Right atrium auricular region (tissue), 2 donors: ENCODE measurements at regions not wholly inside any gene's neighbourhood (a gene's known extent, or its start where the extent isn't known, plus 50 kb on each side); places are given as distances from the start of the nearest gene placed in this dataset.

ENCODE experiments used
- DNase-seq: peaks from one replicate; pipeline ENCODE4 v3.0.0-alpha.2; 2019; ENCODE audit warnings: low spot score
- H3K27ac ChIP-seq, 2 donors: fragments of 200-600 bp; sonication (generic); 1 replicate in 1 of 2; 2 replicates in 1 of 2; pipeline ENCODE4 v1.5.1; 2016 to 2019
- H3K27me3 ChIP-seq, 2 donors: fragments of 200-600 bp; sonication (generic); one replicate each; pipeline versions ENCODE4 v1.5.1 to v1.6.0; 2017 to 2019
- H3K36me3 ChIP-seq: fragments of 200-600 bp; sonication (generic); one replicate; pipeline ENCODE4 v1.5.1; 2016
- H3K4me1 ChIP-seq, 2 donors: fragments of 200-600 bp; sonication (generic); one replicate each; pipeline versions ENCODE4 v1.5.1 to v1.6.0; 2017 to 2019
- H3K4me3 ChIP-seq, 2 donors: fragments of 200-600 bp; sonication (generic); 1 replicate in 1 of 2; 2 replicates in 1 of 2; pipeline ENCODE4 v1.5.1; 2017 to 2019; ENCODE audit warnings: mild to moderate bottlenecking in 1 of 2, moderate library complexity in 1 of 2
- H3K9me3 ChIP-seq, 2 donors: fragments of 200-600 bp; sonication (generic); one replicate each; pipeline ENCODE4 v1.5.1; 2019
- TF ChIP-seq, protein P1 (sequence below), 2 donors: fragments of 200-600 bp; sonication (generic); IDR thresholded peaks; one replicate each; pipeline ENCODE4 v1.5.1; 2019; ENCODE audit warnings: antibody characterized with exemption in 2 of 2

DNA sequence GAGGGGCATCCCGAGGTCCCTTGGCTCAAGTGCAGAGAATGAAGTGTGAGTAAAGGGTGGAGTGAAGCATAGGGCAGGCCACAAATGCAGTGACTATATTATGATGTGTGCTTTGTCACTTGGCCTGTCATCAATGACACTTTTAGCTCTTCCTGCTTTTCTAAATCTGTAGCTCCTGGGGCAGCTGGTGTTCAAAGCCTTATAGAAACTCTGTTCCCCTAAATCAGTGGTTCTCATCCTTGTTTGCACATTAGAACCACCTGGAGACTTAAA, 135.6 kb upstream of the LGALSL start:
- H3K27ac ChIP-seq: no peak overlapping the region
- peaks cover 0 to 4% of the 10 kb centered on the region in 2 donors for H3K4me1 ChIP-seq
- TF ChIP-seq, protein P1, sequence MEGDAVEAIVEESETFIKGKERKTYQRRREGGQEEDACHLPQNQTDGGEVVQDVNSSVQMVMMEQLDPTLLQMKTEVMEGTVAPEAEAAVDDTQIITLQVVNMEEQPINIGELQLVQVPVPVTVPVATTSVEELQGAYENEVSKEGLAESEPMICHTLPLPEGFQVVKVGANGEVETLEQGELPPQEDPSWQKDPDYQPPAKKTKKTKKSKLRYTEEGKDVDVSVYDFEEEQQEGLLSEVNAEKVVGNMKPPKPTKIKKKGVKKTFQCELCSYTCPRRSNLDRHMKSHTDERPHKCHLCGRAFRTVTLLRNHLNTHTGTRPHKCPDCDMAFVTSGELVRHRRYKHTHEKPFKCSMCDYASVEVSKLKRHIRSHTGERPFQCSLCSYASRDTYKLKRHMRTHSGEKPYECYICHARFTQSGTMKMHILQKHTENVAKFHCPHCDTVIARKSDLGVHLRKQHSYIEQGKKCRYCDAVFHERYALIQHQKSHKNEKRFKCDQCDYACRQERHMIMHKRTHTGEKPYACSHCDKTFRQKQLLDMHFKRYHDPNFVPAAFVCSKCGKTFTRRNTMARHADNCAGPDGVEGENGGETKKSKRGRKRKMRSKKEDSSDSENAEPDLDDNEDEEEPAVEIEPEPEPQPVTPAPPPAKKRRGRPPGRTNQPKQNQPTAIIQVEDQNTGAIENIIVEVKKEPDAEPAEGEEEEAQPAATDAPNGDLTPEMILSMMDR (IDR thresholded peaks at IDR 0.05): no peak
- no peak for DNase-seq
- no peak overlapping the region for H3K4me3 ChIP-seq
- no peaks in the 10 kb centered on the region for H3K36me3 ChIP-seq
- H3K27me3 ChIP-seq: no peaks in the 10 kb centered on the region
- H3K9me3 ChIP-seq: peaks cover 0 to 7% of the 10 kb centered on the region in 2 donors

DNA sequence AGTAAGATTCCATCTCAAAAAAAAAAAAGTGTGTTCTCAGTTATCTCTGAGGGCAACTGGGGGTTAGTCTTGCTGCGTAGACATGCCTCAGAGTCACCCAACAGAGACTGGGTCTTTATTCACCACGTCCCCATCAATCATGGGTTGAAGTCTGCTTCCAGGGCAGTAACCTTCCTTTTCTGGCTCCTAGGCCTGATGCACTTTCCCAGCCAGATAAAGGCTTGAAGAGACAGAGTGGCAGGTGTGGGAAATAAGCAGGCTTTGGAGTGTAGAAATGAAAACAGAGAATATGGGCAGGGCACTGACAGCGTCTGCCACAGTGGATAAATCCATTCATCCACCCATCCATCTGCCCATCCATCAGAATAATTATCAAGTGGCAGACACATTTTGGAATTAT, 134.1 kb upstream of the LGALSL start:
- no peaks in the 10 kb centered on the region for H3K27me3 ChIP-seq
- no peak for DNase-seq
- TF ChIP-seq, protein P1 (IDR thresholded peaks at IDR 0.05): no peak
- no peaks in the 10 kb centered on the region for H3K36me3 ChIP-seq
- peaks cover 0 to 7% of the 10 kb centered on the region in 2 donors for H3K9me3 ChIP-seq
- no peak overlapping the region for H3K27ac ChIP-seq
- no peak overlapping the region for H3K4me3 ChIP-seq
- H3K4me1 ChIP-seq: no peaks in the 10 kb centered on the region

DNA sequence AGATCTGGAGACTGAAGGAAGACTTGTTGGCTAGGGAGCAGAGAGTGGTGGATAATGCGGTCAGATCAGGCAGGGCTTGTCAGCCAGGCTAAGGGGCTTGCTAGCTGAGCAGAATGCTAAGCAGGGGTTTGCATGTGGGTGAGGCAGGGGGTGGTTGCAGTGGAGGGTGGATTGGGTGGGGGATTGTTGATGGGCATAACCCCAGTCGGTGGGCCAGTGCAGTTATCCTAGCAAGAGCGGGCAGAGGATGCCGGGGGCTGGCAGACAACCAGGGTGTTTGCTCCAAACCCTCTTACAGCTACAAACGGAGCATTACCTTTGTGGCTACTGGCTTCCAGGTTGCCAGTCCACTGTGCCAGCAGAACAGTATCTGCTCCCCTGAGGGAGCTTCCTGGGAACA, 131.5 kb upstream of the LGALSL start:
- TF ChIP-seq, protein P1 (IDR thresholded peaks at IDR 0.05): no peak
- no peaks in the 10 kb centered on the region for H3K27me3 ChIP-seq
- H3K4me3 ChIP-seq: no peak overlapping the region

DNA sequence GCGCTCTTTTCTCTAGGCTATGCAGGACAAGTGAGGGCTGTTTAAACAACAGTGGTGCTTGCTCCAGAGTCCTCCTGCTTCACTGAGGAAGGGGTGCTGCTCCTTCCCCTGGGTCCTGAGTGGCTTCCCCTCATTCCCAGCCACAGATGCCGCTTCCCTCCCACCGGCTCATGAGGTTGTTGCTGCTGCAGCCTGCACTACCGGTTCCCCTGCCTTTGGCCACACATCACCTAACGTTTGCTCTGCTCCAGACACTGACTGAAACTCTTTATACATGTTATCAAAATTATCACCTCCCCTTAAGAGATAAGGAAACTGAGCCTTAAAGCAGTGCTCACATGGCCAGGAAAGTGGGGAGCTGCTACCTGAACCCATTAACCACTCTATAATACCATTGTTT, 130.8 kb upstream of the LGALSL start:
- TF ChIP-seq, protein P1 (IDR thresholded peaks at IDR 0.05): no peak

More for the DNA sequence above, 131.5 kb upstream of the LGALSL start:
- peaks cover 0 to 2% of the 10 kb centered on the region in 2 donors for H3K4me1 ChIP-seq
- peaks cover 0 to 7% of the 10 kb centered on the region in 2 donors for H3K9me3 ChIP-seq
- H3K27ac ChIP-seq: no peak overlapping the region
- DNase-seq: no peak
- H3K36me3 ChIP-seq: no peaks in the 10 kb centered on the region

DNA sequence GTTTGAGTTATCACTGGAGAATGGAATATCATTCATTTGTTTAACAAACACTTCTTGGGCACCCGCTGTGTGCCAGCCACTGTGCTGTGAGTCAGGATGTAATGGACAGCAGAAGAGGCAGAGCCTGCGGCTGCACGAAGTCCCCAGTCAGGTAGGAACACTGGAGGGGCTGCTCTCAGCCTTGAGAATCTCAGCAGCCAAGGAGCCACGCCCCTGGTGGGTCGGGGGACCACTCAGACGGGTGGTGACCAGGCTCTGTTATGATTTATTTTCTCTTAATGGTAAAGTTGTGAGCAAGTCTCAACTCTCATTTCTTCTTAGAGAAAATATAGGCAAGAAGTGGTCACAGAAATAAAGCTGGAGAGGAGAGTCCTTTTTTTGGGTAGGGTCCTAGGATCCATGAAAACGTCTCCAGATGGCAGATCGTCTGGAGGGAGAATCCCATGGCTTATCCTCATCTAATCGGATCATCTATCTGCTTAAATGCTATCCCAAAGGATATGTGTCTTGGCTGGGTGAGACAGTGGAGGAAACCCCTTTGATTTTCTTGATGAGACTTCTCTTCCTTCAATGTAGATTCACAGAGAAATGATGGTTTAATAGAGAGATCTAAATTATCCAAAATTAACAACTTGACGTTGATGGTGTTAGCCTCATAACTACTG, 129.1 kb upstream of the LGALSL start:
- no peak overlapping the region for H3K4me3 ChIP-seq
- no peak overlapping the region for H3K27ac ChIP-seq
- DNase-seq: no peak
- H3K9me3 ChIP-seq: peaks cover 0 to 7% of the 10 kb centered on the region in 2 donors
- H3K4me1 ChIP-seq: peaks cover 0 to 13% of the 10 kb centered on the region in 2 donors
- H3K27me3 ChIP-seq: no peaks in the 10 kb centered on the region
- no peaks in the 10 kb centered on the region for H3K36me3 ChIP-seq
- TF ChIP-seq, protein P1 (IDR thresholded peaks at IDR 0.05): no peak

More for the DNA sequence above, 130.8 kb upstream of the LGALSL start:
- no peak for DNase-seq
- Histone ChIP-seq H3K9me3 (peaks cover 0 to 7% of the 10 kb centered on the region in 2 donors), H3K36me3 (no peaks in the 10 kb centered on the region), H3K27me3 (no peaks in the 10 kb centered on the region), H3K4me1 (peaks cover 0 to 9% of the 10 kb centered on the region in 2 donors), H3K4me3 (no peak overlapping the region), H3K27ac (no peak overlapping the region)

DNA sequence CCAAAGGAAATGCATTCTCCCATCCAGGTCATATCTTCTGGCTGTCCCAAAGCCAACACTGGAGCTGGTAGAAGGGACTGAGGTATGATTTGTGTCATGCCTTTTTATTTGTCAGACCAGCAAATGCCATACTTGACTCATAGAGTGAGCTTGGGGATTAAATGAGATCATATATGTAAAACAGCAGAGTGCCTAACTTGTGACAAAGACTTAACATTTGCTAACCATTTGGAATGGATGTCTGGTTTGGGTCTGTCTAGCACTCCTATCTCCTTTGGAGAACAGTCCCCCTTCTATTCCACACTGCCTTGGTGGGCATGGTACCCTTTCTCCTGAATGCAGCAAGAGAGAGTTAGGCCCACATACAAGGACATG, 128.5 kb upstream of the LGALSL start:
- DNase-seq: no peak
- TF ChIP-seq, protein P1 (IDR thresholded peaks at IDR 0.05): no peak
- H3K4me1 ChIP-seq: peaks cover 0 to 18% of the 10 kb centered on the region in 2 donors
- no peaks in the 10 kb centered on the region for H3K27me3 ChIP-seq
- no peak overlapping the region for H3K4me3 ChIP-seq
- H3K27ac ChIP-seq: no peak overlapping the region
- H3K36me3 ChIP-seq: no peaks in the 10 kb centered on the region
- H3K9me3 ChIP-seq: peaks cover 0 to 6% of the 10 kb centered on the region in 2 donors
